ENCODE measurements at regions not wholly inside any gene's neighbourhood (a gene's known extent, or its start where the extent isn't known, plus 50 kb on each side); places are given as distances from the start of the nearest gene placed in this dataset.
"Not testable (repeated sequence)": the region's sequence is repeated elsewhere in the genome, so short reads cannot be mapped to it uniquely, and the experiment has no call there.

- H3K36me3 ChIP-seq (ENCODE audit: control insufficient read depth, insufficient read depth, low read length); H3K18ac ChIP-seq (ENCODE audit: low read depth, low read length); H3K27ac ChIP-seq (ENCODE audit: insufficient read depth, low read length); in situ Hi-C loops (cut with MboI; ENCODE audit: low sequenced_read_pairs); H2BK20ac ChIP-seq (ENCODE audit: low read depth, low read length); H2AFZ ChIP-seq (replicated peaks; ENCODE audit: low read length, poor library complexity); POLR2A ChIA-PET (ENCODE audit: unreplicated experiment); H2BK15ac ChIP-seq (ENCODE audit: low read depth, low read length); H4K91ac ChIP-seq (ENCODE audit: insufficient read depth, low read depth, low read length); DNase-seq; H2AK5ac ChIP-seq (ENCODE audit: low read depth, low read length); H3K23ac ChIP-seq (ENCODE audit: low read depth, low read length); H2AK9ac ChIP-seq (replicated peaks; ENCODE audit: low read depth, low read length, poor library complexity); H3K14ac ChIP-seq (replicated peaks; ENCODE audit: low read depth, low read length); H2BK5ac ChIP-seq (ENCODE audit: low read depth, low read length, poor library complexity, severe bottlenecking); H3K56ac ChIP-seq (ENCODE audit: extremely low read depth, insufficient read depth, low read length); H3K9ac ChIP-seq (ENCODE audit: low read depth, low read length); H3K4ac ChIP-seq (ENCODE audit: low read depth, low read length); H3K27me3 ChIP-seq (ENCODE audit: control insufficient read depth, insufficient read depth, low read length); intact Hi-C loops (cut with micrococcal nuclease); H4K5ac ChIP-seq (ENCODE audit: low read depth, low read length); CTCF ChIA-PET; H3K79me1 ChIP-seq (ENCODE audit: low read depth in 1 of 2, low read length in 2 of 2); H3K9me1 ChIP-seq (ENCODE audit: insufficient read depth, low read length); H3K9me3 ChIP-seq (ENCODE audit: control insufficient read depth, insufficient read depth, low read length); BruUV-seq (replicated peaks); H4K8ac ChIP-seq (ENCODE audit: low read depth in 2 of 2, low read length in 2 of 2); H4K20me1 ChIP-seq (ENCODE audit: insufficient read depth, low read length); ATAC-seq (ENCODE audit: low read depth); H3K4me2 ChIP-seq (ENCODE audit: low read depth, low read length); dilution Hi-C loops (cut with HindIII; ENCODE audit: low sequenced_read_pairs, unreplicated experiment); H2BK120ac ChIP-seq (ENCODE audit: low read depth, low read length); H3K4me1 ChIP-seq (ENCODE audit: control insufficient read depth, insufficient read depth, low read length); H3K4me3 ChIP-seq (ENCODE audit: insufficient read depth, low read depth, low read length): not testable (repeated sequence)
- no CpG with 5 or more reads among the region's 1 CpG for WGBS, 2 experiments (ENCODE audit: extremely low coverage in 2 of 2, insufficient read length in 1 of 2)
Measured at GRCh38 chr4:188740791-188741190, 601.5 kb downstream of the TRIML1 start.

Data from IMR-90 (cell line).